AG04449 (cell line): ENCODE measurements at regions not wholly inside any gene's neighbourhood (a gene's known extent, or its start where the extent isn't known, plus 50 kb on each side); places are given as distances from the start of the nearest gene placed in this dataset.

ENCODE experiments used
- CTCF ChIA-PET: fragments of 350-600 bp; formaldehyde crosslinking; extraction: SDS; loops from one replicate; lab custom pipeline; 2021; ENCODE audit warnings: antibody characterized with exemption; lab: Yijun Ruan, JAX
- POLR2A ChIA-PET: fragments of 400-600, 350-600 bp; formaldehyde crosslinking; extraction: SDS; loops from one replicate; lab custom pipeline; 2020; ENCODE audit warnings: antibody characterized with exemption, inconsistent platforms; lab: Yijun Ruan, JAX
- DNase-seq: peaks from one replicate; pipeline ENCODE4 v3.0.0-alpha.2; 2010; ENCODE audit warnings: low read depth, low spot score
- H3K4me3 ChIP-seq: 2 replicates; pipeline ENCODE4 v1.5.1; 2011; ENCODE audit warnings: low read depth, mild to moderate bottlenecking, control low read depth, low read length
- CTCF ChIP-seq: IDR thresholded peaks from one replicate; pipeline ENCODE4 v1.5.1; 2011; ENCODE audit warnings: mild to moderate bottlenecking, moderate library complexity, low read length, control low read depth, inconsistent platforms; ENCODE audit not compliant: insufficient read depth; ENCODE audit errors: missing control alignments

GRCh38 chr21:41584603-41585176 is 76.7 kb upstream of the TMPRSS2 start:
- no peak for DNase-seq
- ChIA-PET POLR2A (no interaction called here), CTCF (no interaction called here)
- no peak for TF ChIP-seq CTCF
- H3K4me3 ChIP-seq = no peak overlapping the region

GRCh38 chr21:41583274-41583790 is 75.4 kb upstream of the TMPRSS2 start:
- DNase-seq = no peak
- no peak overlapping the region for H3K4me3 ChIP-seq
- CTCF ChIA-PET = no interaction called here
- POLR2A ChIA-PET = no interaction called here
- TF ChIP-seq CTCF = no peak

GRCh38 chr21:41582866-41583265 is 74.9 kb upstream of the TMPRSS2 start:
- H3K4me3 ChIP-seq = no peak overlapping the region
- POLR2A ChIA-PET = no interaction called here
- CTCF ChIA-PET = no interaction called here
- no peak for TF ChIP-seq CTCF
- no peak for DNase-seq

GRCh38 chr21:41582298-41582840 is 74.4 kb upstream of the TMPRSS2 start:
- H3K4me3 ChIP-seq = no peak overlapping the region
- TF ChIP-seq CTCF = no peak
- DNase-seq = no peak
- ChIA-PET CTCF (no interaction called here), POLR2A (no interaction called here)

- no peak for DNase-seq
- H3K4me3 ChIP-seq = no peak overlapping the region
- CTCF ChIA-PET = no interaction called here
- POLR2A ChIA-PET = no interaction called here
- no peak for TF ChIP-seq CTCF
These were observed 73.8 kb upstream of the TMPRSS2 start for GRCh38 chr21:41581592-41582228.

GRCh38 chr21:41580758-41581554 is 73.0 kb upstream of the TMPRSS2 start:
- POLR2A ChIA-PET = no interaction called here
- CTCF ChIA-PET = interaction anchor here (1.1 to 1.2 kb wide), 2 partner anchors 235 to 298 kb away, joined by 3 read pairs; no protein-coding TSS in a partner anchor
- no peak for DNase-seq

More at GRCh38 chr21:41580758-41581554, 73.0 kb upstream of the TMPRSS2 start:
- no peak for TF ChIP-seq CTCF
- H3K4me3 ChIP-seq = no peak overlapping the region
